Mesodermal cell (in vitro differentiated cells): ENCODE measurements at regions not wholly inside any gene's neighbourhood (a gene's known extent, or its start where the extent isn't known, plus 50 kb on each side); places are given as distances from the start of the nearest gene placed in this dataset.

Experiments
- H3K27ac ChIP-seq: 2 replicates; pipeline ENCODE4 v1.7.0; 2013; ENCODE audit warnings: mild to moderate bottlenecking, low read depth, low read length, moderate library complexity; ENCODE audit not compliant: severe bottlenecking
- H3K36me3 ChIP-seq: 2 replicates; pipeline ENCODE4 v1.7.1; 2013; ENCODE audit warnings: mild to moderate bottlenecking, low read length, moderate library complexity; ENCODE audit not compliant: control insufficient read depth, insufficient read depth
- H3K4me1 ChIP-seq: one replicate; pipeline ENCODE4 v1.7.1; 2013; ENCODE audit warnings: mild to moderate bottlenecking, low read length; ENCODE audit not compliant: insufficient read depth, control insufficient read depth, poor library complexity, severe bottlenecking
- H3K4me3 ChIP-seq: 2 replicates; pipeline ENCODE4 v1.7.0; 2013; ENCODE audit warnings: low read length, control low read depth, mild to moderate bottlenecking; ENCODE audit not compliant: insufficient read depth, poor library complexity, severe bottlenecking; ENCODE audit errors: extremely low read depth
- H3K9me3 ChIP-seq: 2 replicates; pipeline ENCODE4 v1.7.1; 2013; ENCODE audit warnings: mild to moderate bottlenecking, low read length, moderate library complexity; ENCODE audit not compliant: control insufficient read depth
- WGBS, 2 experiments: methylation state at CpG; one replicate each; pipeline ENCODE4 v1.1.5; 2013; ENCODE audit warnings: missing lambda C conversion rate in 2 of 2; ENCODE audit not compliant: insufficient coverage in 2 of 2; 5-methylcytosine and 5-hydroxymethylcytosine counted together

GRCh38 chr16:86354641-86355513 lies 155.4 kb upstream of the FOXF1 start:
- Histone ChIP-seq H3K4me1 (peaks cover 27% of the 10 kb centered on the region), H3K4me3 (no peak overlapping the region), H3K36me3 (no peaks in the 10 kb centered on the region), H3K9me3 (peaks cover 11% of the 10 kb centered on the region), H3K27ac (peak overlapping the region; percentile 59)
- 91 to 94% methylated on average over 6 of the region's 7 CpGs for WGBS, 2 experiments

- H3K27ac ChIP-seq, result no peak overlapping the region
- H3K9me3 ChIP-seq, result peaks cover 11% of the 10 kb centered on the region
- H3K4me3 ChIP-seq, result no peak overlapping the region
- peaks cover 20% of the 10 kb centered on the region for H3K4me1 ChIP-seq
- 95 to 98% methylated on average over 4 of the region's 5 CpGs for WGBS, 2 experiments
- H3K36me3 ChIP-seq, result no peaks in the 10 kb centered on the region
These were observed 154.8 kb upstream of the FOXF1 start for GRCh38 chr16:86355531-86355930.

- 95 to 96% methylated on average over 2 to 3 of the region's 3 CpGs for WGBS, 2 experiments
- Histone ChIP-seq H3K9me3 (peaks cover 11% of the 10 kb centered on the region), H3K4me3 (no peak overlapping the region), H3K27ac (no peak overlapping the region), H3K36me3 (no peaks in the 10 kb centered on the region), H3K4me1 (peaks cover 16% of the 10 kb centered on the region)
These were observed 154.4 kb upstream of the FOXF1 start for GRCh38 chr16:86355951-86356350.

- Histone ChIP-seq H3K9me3 (peaks cover 11% of the 10 kb centered on the region), H3K36me3 (no peaks in the 10 kb centered on the region), H3K4me1 (peaks cover 8% of the 10 kb centered on the region), H3K4me3 (no peak overlapping the region), H3K27ac (no peak overlapping the region)
- 88 to 93% methylated on average over 6 of the region's 7 CpGs for WGBS, 2 experiments
These were observed 153.5 kb upstream of the FOXF1 start for GRCh38 chr16:86356804-86357203.

- WGBS, 2 experiments, result 93 to 98% methylated on average over 5 to 6 of the region's 6 CpGs
- no peak overlapping the region for H3K27ac ChIP-seq
These were observed 153.0 kb upstream of the FOXF1 start for GRCh38 chr16:86357303-86357702.

GRCh38 chr16:86357950-86358349 lies 152.4 kb upstream of the FOXF1 start:
- peaks cover 8% of the 10 kb centered on the region for H3K4me1 ChIP-seq
- peaks cover 11% of the 10 kb centered on the region for H3K9me3 ChIP-seq
- no peak overlapping the region for H3K27ac ChIP-seq
- H3K36me3 ChIP-seq, result no peaks in the 10 kb centered on the region
- 14 to 60% methylated on average over 2 to 3 of the region's 8 CpGs for WGBS, 2 experiments
- H3K4me3 ChIP-seq, result no peak overlapping the region

More at GRCh38 chr16:86357303-86357702, 153.0 kb upstream of the FOXF1 start:
- Histone ChIP-seq H3K4me1 (peaks cover 7% of the 10 kb centered on the region), H3K9me3 (peaks cover 11% of the 10 kb centered on the region), H3K36me3 (no peaks in the 10 kb centered on the region), H3K4me3 (no peak overlapping the region)

- 52 to 79% methylated on average over 3 of the region's 5 CpGs for WGBS, 2 experiments
- H3K4me1 ChIP-seq, result peaks cover 18% of the 10 kb centered on the region
These were observed 150.8 kb upstream of the FOXF1 start for GRCh38 chr16:86359571-86359970.

GRCh38 chr16:86362155-86362849 lies 148.0 kb upstream of the FOXF1 start:
- H3K36me3 ChIP-seq, result no peaks in the 10 kb centered on the region
- H3K9me3 ChIP-seq, result no peaks in the 10 kb centered on the region
- no peak overlapping the region for H3K4me3 ChIP-seq
- H3K4me1 ChIP-seq, result peaks cover 10% of the 10 kb centered on the region
- WGBS, 2 experiments, result 78 to 97% methylated on average over 4 to 6 of the region's 9 CpGs
- H3K27ac ChIP-seq, result peak overlapping the region; percentile 77

More at GRCh38 chr16:86359571-86359970, 150.8 kb upstream of the FOXF1 start:
- no peaks in the 10 kb centered on the region for H3K36me3 ChIP-seq
- H3K27ac ChIP-seq, result no peak overlapping the region
- H3K9me3 ChIP-seq, result peaks cover 11% of the 10 kb centered on the region
- H3K4me3 ChIP-seq, result no peak overlapping the region

GRCh38 chr16:86363057-86363490 lies 147.3 kb upstream of the FOXF1 start:
- Histone ChIP-seq H3K9me3 (no peaks in the 10 kb centered on the region), H3K27ac (peak overlapping the region; percentile 77), H3K36me3 (no peaks in the 10 kb centered on the region), H3K4me1 (peaks cover 10% of the 10 kb centered on the region), H3K4me3 (no peak overlapping the region)
- 69% methylated on average over 3 of the region's 4 CpGs; no CpG with 5 or more reads in 1 of the 2 experiments for WGBS, 2 experiments

- WGBS, 2 experiments, result 82 to 84% methylated on average over 9 to 12 of the region's 13 CpGs
- H3K27ac ChIP-seq, result peak overlapping the region; percentile 47
These were observed 146.3 kb upstream of the FOXF1 start for GRCh38 chr16:86363836-86364618.

More at GRCh38 chr16:86363836-86364618, 146.3 kb upstream of the FOXF1 start:
- no peaks in the 10 kb centered on the region for H3K9me3 ChIP-seq
- no peak overlapping the region for H3K4me3 ChIP-seq
- peaks cover 10% of the 10 kb centered on the region for H3K4me1 ChIP-seq
- no peaks in the 10 kb centered on the region for H3K36me3 ChIP-seq
